ENCODE measurements at regions not wholly inside any gene's neighbourhood (a gene's known extent, or its start where the extent isn't known, plus 50 kb on each side); places are given as distances from the start of the nearest gene placed in this dataset.

- ChIA-PET CTCF (interaction anchor here (0.6 to 1.1 kb wide), 4 partner anchors 9 to 682 kb away, joined by 3 to 5 read pairs (median 4); no protein-coding TSS in a partner anchor), POLR2A (no interaction called here)
- Mint-ChIP-seq H3K36me3 (ENCODE audit: low read depth) (peaks cover 32% of the 10 kb centered on the region), H3K27me3 (no peaks in the 10 kb centered on the region), H3K9me3 (ENCODE audit: low read depth) (peaks cover 2% of the 10 kb centered on the region), H3K4me1 (peaks cover 86% of the 10 kb centered on the region), H3K27ac (no peak overlapping the region), H3K4me3 (no peak overlapping the region)
- ATAC-seq (no peak), DNase-seq (no peak)
- intact Hi-C loops (cut with DNase I, micrococcal nuclease): loop anchor here in 1 of 2 experiments (2.0 kb wide), 1 partner anchor 15 kb away; no protein-coding TSS in a partner anchor
Measured at GRCh38 chr3:72411843-72412242, 436.4 kb downstream of the SHQ1 start.

GRCh38 chr3:72411126-72411525 is 437.1 kb downstream of the SHQ1 start:
- Mint-ChIP-seq H3K4me1 (peaks cover 87% of the 10 kb centered on the region), H3K27me3 (no peaks in the 10 kb centered on the region), H3K27ac (no peak overlapping the region), H3K36me3 (ENCODE audit: low read depth) (peaks cover 25% of the 10 kb centered on the region), H3K4me3 (no peak overlapping the region), H3K9me3 (ENCODE audit: low read depth) (peaks cover 2% of the 10 kb centered on the region)
- ATAC-seq (no peak), DNase-seq (no peak)
- intact Hi-C loops (cut with DNase I, micrococcal nuclease): no loop called here
- ChIA-PET CTCF (interaction anchor here (0.6 to 1.1 kb wide), 2 partner anchors 345 to 411 kb away, joined by 3 to 5 read pairs; no protein-coding TSS in a partner anchor), POLR2A (no interaction called here)

GRCh38 chr3:72408983-72409779 is 439.1 kb downstream of the SHQ1 start:
- intact Hi-C loops (cut with DNase I, micrococcal nuclease): loop anchor here (1.0 to 5.0 kb wide), 3 partner anchors 9 to 34 kb away; no protein-coding TSS in a partner anchor
- ChIA-PET POLR2A (interaction anchor here (0.5 to 0.6 kb wide), 2 partner anchors 18 to 342 kb away, joined by 3 to 5 read pairs; no protein-coding TSS in a partner anchor), CTCF (interaction anchor here (0.7 to 1.5 kb wide), 3 partner anchors 30 to 33 kb away, joined by 3 to 4 read pairs (median 3); no protein-coding TSS in a partner anchor)
- Mint-ChIP-seq H3K27ac (peak overlapping the region; percentile 20), H3K9me3 (ENCODE audit: low read depth) (peaks cover 2% of the 10 kb centered on the region), H3K36me3 (ENCODE audit: low read depth) (peaks cover 18% of the 10 kb centered on the region), H3K27me3 (no peaks in the 10 kb centered on the region), H3K4me1 (peaks cover 88% of the 10 kb centered on the region), H3K4me3 (no peak overlapping the region)
- ATAC-seq (peak; percentile 57), DNase-seq (no peak)

GRCh38 chr3:72407766-72408165 is 440.5 kb downstream of the SHQ1 start:
- ATAC-seq (no peak), DNase-seq (no peak)
- Mint-ChIP-seq H3K27me3 (no peaks in the 10 kb centered on the region), H3K27ac (no peak overlapping the region), H3K4me3 (no peak overlapping the region), H3K36me3 (ENCODE audit: low read depth) (peaks cover 14% of the 10 kb centered on the region), H3K9me3 (ENCODE audit: low read depth) (no peaks in the 10 kb centered on the region), H3K4me1 (peaks cover 89% of the 10 kb centered on the region)
- ChIA-PET CTCF (interaction anchor here (1.5 kb wide), 1 partner anchor 34 kb away, joined by 3 read pairs; no protein-coding TSS in a partner anchor), POLR2A (no interaction called here)
- intact Hi-C loops (cut with DNase I, micrococcal nuclease): loop anchor here in 1 of 2 experiments (2.0 to 5.0 kb wide), 2 partner anchors 33 to 35 kb away; no protein-coding TSS in a partner anchor

- DNase-seq (no peak), ATAC-seq (no peak)
- Mint-ChIP-seq H3K27me3 (no peaks in the 10 kb centered on the region), H3K4me3 (no peak overlapping the region), H3K4me1 (peaks cover 85% of the 10 kb centered on the region), H3K36me3 (ENCODE audit: low read depth) (peaks cover 25% of the 10 kb centered on the region), H3K9me3 (ENCODE audit: low read depth) (no peaks in the 10 kb centered on the region), H3K27ac (no peak overlapping the region)
- ChIA-PET POLR2A (no interaction called here), CTCF (interaction anchor here (1.4 kb wide), 1 partner anchor 11 kb away, joined by 3 read pairs; no protein-coding TSS in a partner anchor)
- intact Hi-C loops (cut with DNase I, micrococcal nuclease): loop anchor here (2.0 to 5.0 kb wide), 2 partner anchors 17 to 36 kb away; no protein-coding TSS in a partner anchor
Measured at GRCh38 chr3:72405943-72406566, 442.2 kb downstream of the SHQ1 start.

- Mint-ChIP-seq H3K36me3 (ENCODE audit: low read depth) (peaks cover 29% of the 10 kb centered on the region), H3K9me3 (ENCODE audit: low read depth) (no peaks in the 10 kb centered on the region), H3K27me3 (no peaks in the 10 kb centered on the region), H3K4me3 (no peak overlapping the region), H3K4me1 (peaks cover 80% of the 10 kb centered on the region), H3K27ac (no peak overlapping the region)
- CTCF ChIA-PET: interaction anchor here (0.6 to 0.8 kb wide), 5 partner anchors 18 to 656 kb away, joined by 3 to 4 read pairs (median 3); no protein-coding TSS in a partner anchor
- POLR2A ChIA-PET: no interaction called here
- intact Hi-C loops (cut with DNase I, micrococcal nuclease): no loop called here
- no peak for ATAC-seq
- DNase-seq: no peak
Measured at GRCh38 chr3:72401005-72401545, 447.2 kb downstream of the SHQ1 start.

- H3K27me3 Mint-ChIP-seq: no peaks in the 10 kb centered on the region
- POLR2A ChIA-PET: no interaction called here
- H3K36me3 Mint-ChIP-seq (ENCODE audit: low read depth): peaks cover 34% of the 10 kb centered on the region
- peaks cover 74% of the 10 kb centered on the region for H3K4me1 Mint-ChIP-seq
- H3K27ac Mint-ChIP-seq: no peak overlapping the region
- no peak overlapping the region for H3K4me3 Mint-ChIP-seq
- intact Hi-C loops (cut with DNase I, micrococcal nuclease): no loop called here
- no peak for DNase-seq
- no peak for ATAC-seq
- CTCF ChIA-PET: no interaction called here
- H3K9me3 Mint-ChIP-seq (ENCODE audit: low read depth): no peaks in the 10 kb centered on the region
Measured at GRCh38 chr3:72398781-72399180, 449.5 kb downstream of the SHQ1 start.

- ATAC-seq (no peak), DNase-seq (no peak)
- no peak overlapping the region for H3K27ac Mint-ChIP-seq
- H3K4me1 Mint-ChIP-seq: peaks cover 65% of the 10 kb centered on the region
- H3K36me3 Mint-ChIP-seq (ENCODE audit: low read depth): peaks cover 33% of the 10 kb centered on the region
- H3K4me3 Mint-ChIP-seq: no peak overlapping the region
- ChIA-PET POLR2A (no interaction called here), CTCF (no interaction called here)
- intact Hi-C loops (cut with DNase I, micrococcal nuclease): no loop called here
- H3K27me3 Mint-ChIP-seq: no peaks in the 10 kb centered on the region
- H3K9me3 Mint-ChIP-seq (ENCODE audit: low read depth): no peaks in the 10 kb centered on the region
Measured at GRCh38 chr3:72397586-72397985, 450.7 kb downstream of the SHQ1 start.

GRCh38 chr3:72396899-72397298 is 451.3 kb downstream of the SHQ1 start:
- ChIA-PET CTCF (no interaction called here), POLR2A (no interaction called here)
- intact Hi-C loops (cut with DNase I, micrococcal nuclease): no loop called here
- H3K4me3 Mint-ChIP-seq: no peak overlapping the region
- H3K9me3 Mint-ChIP-seq (ENCODE audit: low read depth): no peaks in the 10 kb centered on the region
- peaks cover 63% of the 10 kb centered on the region for H3K4me1 Mint-ChIP-seq
- no peak for ATAC-seq
- H3K27me3 Mint-ChIP-seq: no peaks in the 10 kb centered on the region
- H3K27ac Mint-ChIP-seq: no peak overlapping the region
- no peak for DNase-seq
- peaks cover 29% of the 10 kb centered on the region for H3K36me3 Mint-ChIP-seq (ENCODE audit: low read depth)

GRCh38 chr3:72395776-72396311 is 452.4 kb downstream of the SHQ1 start:
- Mint-ChIP-seq H3K4me1 (peaks cover 52% of the 10 kb centered on the region), H3K27me3 (no peaks in the 10 kb centered on the region), H3K4me3 (no peak overlapping the region), H3K36me3 (ENCODE audit: low read depth) (peaks cover 23% of the 10 kb centered on the region), H3K9me3 (ENCODE audit: low read depth) (no peaks in the 10 kb centered on the region), H3K27ac (no peak overlapping the region)
- ATAC-seq: no peak
- POLR2A ChIA-PET: no interaction called here
- CTCF ChIA-PET: interaction anchor here (0.5 to 0.7 kb wide), 2 partner anchors 213 to 231 kb away, joined by 3 read pairs; no protein-coding TSS in a partner anchor
- intact Hi-C loops (cut with DNase I, micrococcal nuclease): no loop called here
- no peak for DNase-seq

GRCh38 chr3:72393455-72393854 is 454.8 kb downstream of the SHQ1 start:
- H3K4me1 Mint-ChIP-seq: peaks cover 49% of the 10 kb centered on the region

More at GRCh38 chr3:72393455-72393854, 454.8 kb downstream of the SHQ1 start:
- H3K36me3 Mint-ChIP-seq (ENCODE audit: low read depth): peaks cover 17% of the 10 kb centered on the region
- H3K27ac Mint-ChIP-seq: no peak overlapping the region
- no peak overlapping the region for H3K4me3 Mint-ChIP-seq
- POLR2A ChIA-PET: no interaction called here
- H3K9me3 Mint-ChIP-seq (ENCODE audit: low read depth): no peaks in the 10 kb centered on the region
- no peak for DNase-seq
- no peaks in the 10 kb centered on the region for H3K27me3 Mint-ChIP-seq
- intact Hi-C loops (cut with DNase I, micrococcal nuclease): no loop called here
- CTCF ChIA-PET: no interaction called here
- ATAC-seq: no peak
